Colonic mucosa (tissue), 4 donors: ENCODE measurements at regions not wholly inside any gene's neighbourhood (a gene's known extent, or its start where the extent isn't known, plus 50 kb on each side); places are given as distances from the start of the nearest gene placed in this dataset.

Source experiments
- DNase-seq: peaks from one replicate; pipeline ENCODE4 v3.0.0-alpha.2; 2020
- H3K27ac ChIP-seq: fragments of 200-600 bp; one replicate; pipeline ENCODE4 v1.8.0; 2021
- H3K27me3 ChIP-seq: fragments of 200-600 bp; one replicate; pipeline ENCODE4 v1.8.0; 2021
- H3K36me3 ChIP-seq: fragments of 200-600 bp; one replicate; pipeline ENCODE4 v1.8.0; 2021
- H3K4me1 ChIP-seq: fragments of 200-600 bp; one replicate; pipeline ENCODE4 v1.8.0; 2021; ENCODE audit warnings: mild to moderate bottlenecking
- H3K4me3 ChIP-seq: fragments of 200-600 bp; one replicate; pipeline ENCODE4 v1.8.0; 2021
- H3K9ac ChIP-seq, 2 donors: one replicate each; pipeline ENCODE4 v1.7.0; 2013; ENCODE audit warnings: control low read depth in 2 of 2, low read depth in 2 of 2, low read length in 2 of 2
- H3K9me3 ChIP-seq: fragments of 200-600 bp; one replicate; pipeline ENCODE4 v1.8.0; 2021
- intact Hi-C: fragments of 100-400 bp; cut with DNase I; formaldehyde crosslinking; loops from one replicate; pipeline ENCODE4 v1.14.1; 2022
- TF ChIP-seq, protein P1 (sequence below): fragments of 200-600 bp; IDR thresholded peaks from one replicate; pipeline ENCODE4 v1.8.0; 2022; ENCODE audit warnings: antibody characterized with exemption, mild to moderate bottlenecking
- donor health status: healthy.
- donor health status: DM: no; HTN: no; CAD: no.
- donor health status: DM: no; HTN: no; CAD: no.

DNA sequence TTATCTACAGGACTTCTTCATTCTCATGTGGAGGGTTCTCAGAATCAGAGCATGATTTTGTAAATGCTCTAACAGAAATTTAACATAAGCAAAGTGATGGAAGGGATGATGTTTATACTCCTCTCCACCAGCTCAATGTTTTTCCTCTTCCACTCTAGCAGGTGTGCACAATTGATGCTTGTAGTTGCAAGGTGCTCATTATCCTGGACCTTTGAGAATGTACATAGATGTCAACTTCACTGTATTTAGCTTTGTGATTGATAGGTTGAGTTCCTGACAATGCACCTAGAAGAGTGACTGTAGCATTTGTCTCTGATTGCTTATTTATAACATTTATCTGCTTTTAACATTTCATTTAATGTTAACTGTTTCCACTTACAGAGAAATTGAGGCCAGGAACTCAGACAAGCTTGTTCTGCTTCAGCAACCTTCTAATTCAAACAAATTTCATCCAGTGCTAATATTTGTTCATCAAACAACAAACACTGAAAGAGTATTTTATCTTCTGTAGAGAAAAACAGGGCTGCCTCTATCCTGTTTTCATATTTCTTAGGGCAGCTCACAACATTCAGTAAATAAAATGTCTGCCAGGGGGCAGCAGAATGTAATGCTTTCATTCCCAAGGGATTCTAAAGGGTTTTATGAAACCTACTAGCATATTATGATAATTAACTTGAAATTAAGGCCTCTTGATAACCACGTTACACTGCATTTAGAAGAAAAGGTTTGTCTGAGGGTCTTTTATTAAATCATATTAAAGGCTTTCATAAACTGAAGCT, 127.9 kb upstream of the NOL4 start:
- H3K9ac ChIP-seq = no peak overlapping the region
- H3K4me1 ChIP-seq = no peaks in the 10 kb centered on the region
- intact Hi-C loops = loop anchor here (5.0 kb wide), 1 partner anchor 435 kb away; no protein-coding TSS in a partner anchor
- H3K36me3 ChIP-seq = no peaks in the 10 kb centered on the region
- DNase-seq = no peak
- TF ChIP-seq, protein P1, sequence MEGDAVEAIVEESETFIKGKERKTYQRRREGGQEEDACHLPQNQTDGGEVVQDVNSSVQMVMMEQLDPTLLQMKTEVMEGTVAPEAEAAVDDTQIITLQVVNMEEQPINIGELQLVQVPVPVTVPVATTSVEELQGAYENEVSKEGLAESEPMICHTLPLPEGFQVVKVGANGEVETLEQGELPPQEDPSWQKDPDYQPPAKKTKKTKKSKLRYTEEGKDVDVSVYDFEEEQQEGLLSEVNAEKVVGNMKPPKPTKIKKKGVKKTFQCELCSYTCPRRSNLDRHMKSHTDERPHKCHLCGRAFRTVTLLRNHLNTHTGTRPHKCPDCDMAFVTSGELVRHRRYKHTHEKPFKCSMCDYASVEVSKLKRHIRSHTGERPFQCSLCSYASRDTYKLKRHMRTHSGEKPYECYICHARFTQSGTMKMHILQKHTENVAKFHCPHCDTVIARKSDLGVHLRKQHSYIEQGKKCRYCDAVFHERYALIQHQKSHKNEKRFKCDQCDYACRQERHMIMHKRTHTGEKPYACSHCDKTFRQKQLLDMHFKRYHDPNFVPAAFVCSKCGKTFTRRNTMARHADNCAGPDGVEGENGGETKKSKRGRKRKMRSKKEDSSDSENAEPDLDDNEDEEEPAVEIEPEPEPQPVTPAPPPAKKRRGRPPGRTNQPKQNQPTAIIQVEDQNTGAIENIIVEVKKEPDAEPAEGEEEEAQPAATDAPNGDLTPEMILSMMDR = no peak
- H3K4me3 ChIP-seq = no peak overlapping the region
- no peaks in the 10 kb centered on the region for H3K27me3 ChIP-seq
- H3K9me3 ChIP-seq = no peaks in the 10 kb centered on the region
- no peak overlapping the region for H3K27ac ChIP-seq

DNA sequence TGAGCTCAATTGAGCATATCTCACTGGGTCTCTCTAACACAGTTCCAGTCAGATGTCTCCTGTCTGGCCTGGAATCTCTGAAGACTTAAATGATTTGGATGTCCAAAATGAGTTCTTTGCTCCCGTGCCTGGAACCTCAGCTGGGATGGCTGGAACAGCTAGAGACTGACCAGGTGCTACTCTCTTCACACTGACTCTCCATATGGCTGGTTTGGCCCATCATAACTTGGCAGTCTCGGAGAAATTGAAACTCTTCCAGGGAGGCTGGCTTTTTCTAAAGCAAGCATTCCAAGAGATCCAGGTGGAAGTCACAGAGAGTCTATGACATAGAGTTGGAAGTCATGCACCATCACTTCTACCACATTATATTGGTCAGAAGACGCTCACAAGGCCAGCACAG, 129.6 kb upstream of the NOL4 start:
- no peak for DNase-seq
- H3K4me1 ChIP-seq = no peaks in the 10 kb centered on the region
- no peak overlapping the region for H3K9ac ChIP-seq
- H3K36me3 ChIP-seq = no peaks in the 10 kb centered on the region
- H3K27ac ChIP-seq = no peak overlapping the region
- TF ChIP-seq, protein P1 = no peak
- H3K27me3 ChIP-seq = no peaks in the 10 kb centered on the region
- H3K9me3 ChIP-seq = no peaks in the 10 kb centered on the region
- no peak overlapping the region for H3K4me3 ChIP-seq
- intact Hi-C loops = loop anchor here (5.0 kb wide), 1 partner anchor 433 kb away; no protein-coding TSS in a partner anchor

DNA sequence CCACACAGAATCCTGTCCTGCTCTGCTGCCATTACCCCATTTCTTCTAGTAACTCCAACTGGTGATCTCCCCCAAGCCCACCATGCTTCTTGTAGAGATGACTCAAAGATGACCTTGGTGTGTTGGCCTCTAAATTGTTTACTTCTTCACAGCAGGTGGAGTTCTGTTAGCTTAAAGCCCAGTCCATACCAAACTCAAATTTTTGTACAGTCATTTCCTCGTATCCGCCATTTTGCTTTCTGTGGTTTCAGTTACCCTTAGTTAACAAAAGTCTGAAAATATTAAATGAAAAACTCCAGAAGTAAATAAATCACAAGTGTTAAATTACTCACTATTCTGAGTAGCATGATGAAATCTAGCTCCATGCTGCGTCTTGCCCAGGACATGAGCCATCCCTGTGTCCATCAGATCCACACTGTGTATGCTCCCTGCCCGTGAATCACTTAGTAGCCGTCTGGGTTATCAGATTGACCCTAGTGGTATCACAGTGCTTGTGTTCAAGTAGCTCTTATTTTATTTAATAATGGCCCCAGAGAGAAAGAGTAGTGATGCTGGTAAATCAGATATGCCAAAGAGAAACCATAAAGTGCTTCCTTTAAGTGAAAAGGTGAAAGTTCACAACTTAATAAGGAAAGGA, 133.3 kb upstream of the NOL4 start:
- TF ChIP-seq, protein P1 = no peak
- Histone ChIP-seq H3K27ac (no peak overlapping the region), H3K27me3 (no peaks in the 10 kb centered on the region), H3K9ac (no peak overlapping the region), H3K4me3 (no peak overlapping the region), H3K36me3 (no peaks in the 10 kb centered on the region), H3K9me3 (no peaks in the 10 kb centered on the region), H3K4me1 (no peaks in the 10 kb centered on the region)
- intact Hi-C loops = no loop called here
- DNase-seq = no peak

- TF ChIP-seq, protein P1 = no peak
- no peaks in the 10 kb centered on the region for H3K27me3 ChIP-seq
- no peaks in the 10 kb centered on the region for H3K9me3 ChIP-seq
- H3K4me1 ChIP-seq = no peaks in the 10 kb centered on the region
- no peak overlapping the region for H3K9ac ChIP-seq
- no peak overlapping the region for H3K4me3 ChIP-seq
- no peaks in the 10 kb centered on the region for H3K36me3 ChIP-seq
- no peak overlapping the region for H3K27ac ChIP-seq
- intact Hi-C loops = no loop called here
- no peak for DNase-seq
Observed at GRCh38 chr18:34358923-34359322, 134.2 kb upstream of the NOL4 start.

DNA sequence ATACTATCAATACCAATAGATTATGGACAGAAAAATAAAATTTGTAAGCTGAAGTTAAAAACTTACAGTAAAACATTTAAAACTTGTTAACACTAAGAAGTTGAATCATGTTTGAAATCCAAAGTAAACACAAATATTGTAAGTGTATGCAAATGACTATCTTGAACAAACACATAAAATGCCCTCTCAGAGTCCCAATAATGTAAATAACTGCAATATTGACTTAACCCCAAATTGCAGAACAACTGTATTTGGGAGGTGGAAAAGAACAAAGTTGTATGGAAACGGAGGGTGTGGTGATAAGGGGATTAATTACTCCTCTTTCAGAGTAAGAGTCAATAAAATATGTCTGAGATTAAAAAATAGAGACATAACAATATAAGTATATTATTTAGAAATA, 140.0 kb upstream of the NOL4 start:
- no peak for DNase-seq
- Histone ChIP-seq H3K4me3 (no peak overlapping the region), H3K27ac (no peak overlapping the region), H3K4me1 (no peaks in the 10 kb centered on the region), H3K27me3 (no peaks in the 10 kb centered on the region), H3K36me3 (no peaks in the 10 kb centered on the region), H3K9ac (no peak overlapping the region), H3K9me3 (no peaks in the 10 kb centered on the region)
- intact Hi-C loops = no loop called here
- TF ChIP-seq, protein P1 = no peak
